ENCODE measurements at regions not wholly inside any gene's neighbourhood (a gene's known extent, or its start where the extent isn't known, plus 50 kb on each side); places are given as distances from the start of the nearest gene placed in this dataset.

- TF ChIP-seq CTCF (IDR thresholded peaks at IDR 0.05) (peak in 1 of 6 experiments; percentile 39), POLR2A (IDR thresholded peaks at IDR 0.05) (no peak)
These were observed 124.9 kb downstream of the RDH14 start for GRCh38 chr2:18435426-18436037.
